Uterus (tissue), 3 donors: ENCODE measurements at regions not wholly inside any gene's neighbourhood (a gene's known extent, or its start where the extent isn't known, plus 50 kb on each side); places are given as distances from the start of the nearest gene placed in this dataset.

Experiments used
- DNase-seq, 2 donors: peaks; one replicate each; pipeline ENCODE4 v3.0.0-alpha.2; 2019 to 2020
- H3K27ac ChIP-seq, 2 donors: fragments of 200-600 bp; sonication (generic); 1 replicate in 1 of 2; 2 replicates in 1 of 2; pipeline ENCODE4 v1.5.1; 2016 to 2018
- H3K27me3 ChIP-seq, 2 donors: fragments of 200-600 bp; sonication (generic); one replicate each; pipeline ENCODE4 v1.5.1; 2018 to 2019; ENCODE audit warnings: control low read depth in 1 of 2
- H3K36me3 ChIP-seq, 2 donors: fragments of 200-600 bp; sonication (generic); one replicate each; pipeline ENCODE4 v1.5.1; 2019; ENCODE audit warnings: control low read depth in 1 of 2
- H3K4me1 ChIP-seq, 2 donors: fragments of 200-600 bp; sonication (generic); one replicate each; pipeline ENCODE4 v1.5.1; 2018 to 2019; ENCODE audit warnings: control low read depth in 1 of 2
- H3K4me3 ChIP-seq, 2 donors: fragments of 200-600 bp; sonication (generic); 1 replicate in 1 of 2; 2 replicates in 1 of 2; pipeline ENCODE4 v1.5.1; 2018 to 2019; ENCODE audit warnings: mild to moderate bottlenecking in 1 of 2
- H3K9me3 ChIP-seq, 2 donors: fragments of 200-600 bp; sonication (generic); one replicate each; pipeline ENCODE4 v1.5.1; 2019; ENCODE audit warnings: control low read depth in 1 of 2
- CTCF ChIP-seq, 4 experiments: fragments of 200-600 bp in 2 of 4; fragments of 450-650 bp in 2 of 4; sonication (generic) in 2 of 4; IDR thresholded peaks; one replicate each; pipeline ENCODE4 v1.5.1; 2016 to 2019; ENCODE audit warnings: antibody characterized with exemption in 4 of 4, mild to moderate bottlenecking in 2 of 4, moderate library complexity in 1 of 4
- POLR2A ChIP-seq, 2 donors: fragments of 450-650 bp; IDR thresholded peaks; one replicate each; pipeline ENCODE4 v1.6.1; 2016; ENCODE audit warnings: antibody characterized with exemption in 2 of 2, mild to moderate bottlenecking in 1 of 2, moderate library complexity in 1 of 2
- intact Hi-C: fragments of 100-400 bp; cut with DNase I; formaldehyde crosslinking; loops from one replicate; pipeline ENCODE4 v1.15.1; 2023; ENCODE audit warnings: low total_unique reads
- donor health status: DM: yes; HTN: yes; CAD: no.

- H3K27me3 ChIP-seq, result no peaks in the 10 kb centered on the region
- no peaks in the 10 kb centered on the region for H3K9me3 ChIP-seq
- TF ChIP-seq CTCF (IDR thresholded peaks at IDR 0.05), result no peak
- no peak for TF ChIP-seq POLR2A (IDR thresholded peaks at IDR 0.05)
- no peak overlapping the region for H3K27ac ChIP-seq
- H3K36me3 ChIP-seq, result no peaks in the 10 kb centered on the region
- DNase-seq, result no peak
- no peaks in the 10 kb centered on the region for H3K4me1 ChIP-seq
- intact Hi-C loops, result no loop called here
- H3K4me3 ChIP-seq, result no peak overlapping the region
Observed at GRCh38 chr12:114974333-114974732, 290.4 kb upstream of the TBX3 start.

- H3K4me3 ChIP-seq, result no peak overlapping the region
- H3K27ac ChIP-seq, result no peak overlapping the region
- no peaks in the 10 kb centered on the region for H3K36me3 ChIP-seq
- intact Hi-C loops, result no loop called here
- H3K4me1 ChIP-seq, result no peaks in the 10 kb centered on the region
- no peak for TF ChIP-seq POLR2A (IDR thresholded peaks at IDR 0.05)
- TF ChIP-seq CTCF (IDR thresholded peaks at IDR 0.05), result no peak
- no peaks in the 10 kb centered on the region for H3K9me3 ChIP-seq
- no peaks in the 10 kb centered on the region for H3K27me3 ChIP-seq
- no peak for DNase-seq
Observed at GRCh38 chr12:114968727-114969126, 284.8 kb upstream of the TBX3 start.

GRCh38 chr12:114967151-114967550, 283.2 kb upstream of the TBX3 start:
- H3K9me3 ChIP-seq, result no peaks in the 10 kb centered on the region
- no peak overlapping the region for H3K4me3 ChIP-seq
- TF ChIP-seq POLR2A (IDR thresholded peaks at IDR 0.05) (no peak), CTCF (IDR thresholded peaks at IDR 0.05) (no peak)
- intact Hi-C loops, result no loop called here
- DNase-seq, result no peak
- H3K27me3 ChIP-seq, result no peaks in the 10 kb centered on the region
- H3K4me1 ChIP-seq, result no peaks in the 10 kb centered on the region
- H3K27ac ChIP-seq, result no peak overlapping the region
- no peaks in the 10 kb centered on the region for H3K36me3 ChIP-seq

GRCh38 chr12:114964841-114965240, 280.9 kb upstream of the TBX3 start:
- DNase-seq, result no peak
- Histone ChIP-seq H3K27me3 (no peaks in the 10 kb centered on the region), H3K27ac (no peak overlapping the region), H3K4me3 (no peak overlapping the region), H3K36me3 (no peaks in the 10 kb centered on the region), H3K4me1 (no peaks in the 10 kb centered on the region), H3K9me3 (no peaks in the 10 kb centered on the region)
- no peak for TF ChIP-seq CTCF (IDR thresholded peaks at IDR 0.05)
- no peak for TF ChIP-seq POLR2A (IDR thresholded peaks at IDR 0.05)
- intact Hi-C loops, result no loop called here

GRCh38 chr12:114963846-114964245, 279.9 kb upstream of the TBX3 start:
- Histone ChIP-seq H3K9me3 (no peaks in the 10 kb centered on the region), H3K27ac (no peak overlapping the region), H3K36me3 (no peaks in the 10 kb centered on the region), H3K4me3 (no peak overlapping the region), H3K27me3 (no peaks in the 10 kb centered on the region), H3K4me1 (no peaks in the 10 kb centered on the region)
- no peak for TF ChIP-seq CTCF (IDR thresholded peaks at IDR 0.05)
- no peak for TF ChIP-seq POLR2A (IDR thresholded peaks at IDR 0.05)
- intact Hi-C loops, result no loop called here
- DNase-seq, result no peak
